ENCODE measurements at regions not wholly inside any gene's neighbourhood (a gene's known extent, or its start where the extent isn't known, plus 50 kb on each side); places are given as distances from the start of the nearest gene placed in this dataset.
A peak's percentile ranks its signal among the peaks of the same experiment; 100 is the strongest.

- H3K9me1 ChIP-seq (ENCODE audit: control insufficient read depth, insufficient read depth, low read length), result no peaks in the 10 kb centered on the region
- DNase-seq (ENCODE audit: extremely low read depth in 1 of 4, low spot score in 3 of 4) (no peak), FAIRE-seq (no peak), ATAC-seq (no peak)
- no peak overlapping the region for H2AFZ ChIP-seq (ENCODE audit: low read depth, low read length)
- no peaks in the 10 kb centered on the region for H3K79me2 ChIP-seq (ENCODE audit: control insufficient read depth, insufficient read depth, low read length)
- no peak overlapping the region for H3K4me3 ChIP-seq
- no peak overlapping the region for H3K4me2 ChIP-seq (ENCODE audit: insufficient read depth, low read length)
- H3K27ac ChIP-seq (ENCODE audit: extremely low read depth, low read depth, low read length), result no peak overlapping the region; the same call in 2 of the 3 replicates
- ChIA-PET POLR2A (no interaction called here), CTCF (ENCODE audit: low intra/inter-chr PET ratio) (no interaction called here)
- TF ChIP-seq PYGO2 (tag; IDR thresholded peaks at IDR 0.05) (no peak), PKNOX1 (IDR thresholded peaks at IDR 0.05) (0 out of 2 replicates have a peak, but pooled peaks have one; percentile 17), PBX2 (CRISPR knock-in tag; IDR thresholded peaks at IDR 0.05; ENCODE audit: low read depth) (no peak), PBX2 (tag; conservative IDR thresholded peaks at IDR 0.05; ENCODE audit: low read depth) (0 out of 2 replicates have a peak, but pooled peaks have one; percentile 17), TFE3 (CRISPR knock-in tag; IDR thresholded peaks at IDR 0.05) (no peak), FOXP1 (CRISPR knock-in tag; IDR thresholded peaks at IDR 0.05) (no peak), ZFP36 (IDR thresholded peaks at IDR 0.05; ENCODE audit: low read depth, low read length, partially characterized antibody) (no peak), MEIS2 (IDR thresholded peaks at IDR 0.05; ENCODE audit: partially characterized antibody) (peak; percentile 71), OTX1 (CRISPR knock-in tag; IDR thresholded peaks at IDR 0.05) (no peak), SMAD4 (CRISPR knock-in tag; conservative IDR thresholded peaks at IDR 0.05) (peak; percentile 76)
- in situ Hi-C loops (cut with MboI) (no loop called here), intact Hi-C loops (cut with micrococcal nuclease) (no loop called here)
- BruUV-seq (replicated peaks), result no TSS peak
- H4K20me1 ChIP-seq (replicated peaks; ENCODE audit: control insufficient read depth, insufficient read depth, low read length), result no peaks in the 10 kb centered on the region
- no peaks in the 10 kb centered on the region for H3K27me3 ChIP-seq (ENCODE audit: control insufficient read depth in 2 of 2, insufficient read depth in 2 of 2, low read length in 2 of 2)
- no peaks in the 10 kb centered on the region for H3K9me3 ChIP-seq (replicated peaks; ENCODE audit: control insufficient read depth, insufficient read depth, low read depth, low read length)
- H3K9ac ChIP-seq (ENCODE audit: insufficient read depth in 1 of 2, low read depth in 2 of 2, low read length in 2 of 2), result no peak overlapping the region
- H3K36me3 ChIP-seq (ENCODE audit: control insufficient read depth, insufficient read depth, low read length), result no peaks in the 10 kb centered on the region
- WGBS (ENCODE audit: insufficient coverage, low coverage, missing lambda C conversion rate), result 10% methylated on average over 5 of the region's 5 CpGs
- H3K4me1 ChIP-seq (replicated peaks in 1 of 2; ENCODE audit: control insufficient read depth in 2 of 2, insufficient read depth in 2 of 2, low read length in 2 of 2), result no peaks in the 10 kb centered on the region
Observed at GRCh38 chr11:98589967-98590366, 430.8 kb upstream of the CNTN5 start.

All from K562 (cell line).